ENCODE measurements at regions not wholly inside any gene's neighbourhood (a gene's known extent, or its start where the extent isn't known, plus 50 kb on each side); places are given as distances from the start of the nearest gene placed in this dataset.

GRCh38 chr4:156198511-156198910, 244.8 kb upstream of the CTSO start:
- Histone ChIP-seq H3K4me1 (ENCODE audit: insufficient read depth, low read length) (no peaks in the 10 kb centered on the region), H3K9me3 (ENCODE audit: insufficient read depth, low read depth, low read length) (no peaks in the 10 kb centered on the region), H3K27ac (ENCODE audit: low read length) (no peak overlapping the region), H3K36me3 (ENCODE audit: insufficient read depth, low read depth, low read length) (no peaks in the 10 kb centered on the region), H3K4me3 (ENCODE audit: low read length) (no peak overlapping the region), H3K27me3 (ENCODE audit: insufficient read depth, low read length) (no peaks in the 10 kb centered on the region), H3K9ac (ENCODE audit: low read depth, low read length) (no peak overlapping the region)

- Histone ChIP-seq H3K4me3 (ENCODE audit: low read length) (no peak overlapping the region), H3K4me1 (ENCODE audit: insufficient read depth, low read length) (no peaks in the 10 kb centered on the region), H3K27ac (ENCODE audit: low read length) (no peak overlapping the region), H3K9ac (ENCODE audit: low read depth, low read length) (no peak overlapping the region), H3K27me3 (ENCODE audit: insufficient read depth, low read length) (no peaks in the 10 kb centered on the region), H3K36me3 (ENCODE audit: insufficient read depth, low read depth, low read length) (no peaks in the 10 kb centered on the region), H3K9me3 (ENCODE audit: insufficient read depth, low read depth, low read length) (no peaks in the 10 kb centered on the region)
Measured at GRCh38 chr4:156197216-156197615, 243.6 kb upstream of the CTSO start.

- Histone ChIP-seq H3K36me3 (ENCODE audit: insufficient read depth, low read depth, low read length) (no peaks in the 10 kb centered on the region), H3K27ac (ENCODE audit: low read length) (no peak overlapping the region), H3K4me1 (ENCODE audit: insufficient read depth, low read length) (no peaks in the 10 kb centered on the region), H3K9me3 (ENCODE audit: insufficient read depth, low read depth, low read length) (no peaks in the 10 kb centered on the region), H3K9ac (ENCODE audit: low read depth, low read length) (no peak overlapping the region), H3K27me3 (ENCODE audit: insufficient read depth, low read length) (no peaks in the 10 kb centered on the region), H3K4me3 (ENCODE audit: low read length) (no peak overlapping the region)
Measured at GRCh38 chr4:156196722-156197121, 243.1 kb upstream of the CTSO start.

GRCh38 chr4:156195914-156196313, 242.2 kb upstream of the CTSO start:
- Histone ChIP-seq H3K36me3 (ENCODE audit: insufficient read depth, low read depth, low read length) (no peaks in the 10 kb centered on the region), H3K27me3 (ENCODE audit: insufficient read depth, low read length) (no peaks in the 10 kb centered on the region), H3K9ac (ENCODE audit: low read depth, low read length) (no peak overlapping the region), H3K27ac (ENCODE audit: low read length) (no peak overlapping the region), H3K9me3 (ENCODE audit: insufficient read depth, low read depth, low read length) (no peaks in the 10 kb centered on the region), H3K4me3 (ENCODE audit: low read length) (no peak overlapping the region), H3K4me1 (ENCODE audit: insufficient read depth, low read length) (no peaks in the 10 kb centered on the region)

GRCh38 chr4:156194896-156195295, 241.2 kb upstream of the CTSO start:
- H3K4me1 ChIP-seq (ENCODE audit: insufficient read depth, low read length) = no peaks in the 10 kb centered on the region

GRCh38 chr4:156193800-156194199, 240.1 kb upstream of the CTSO start:
- Histone ChIP-seq H3K4me1 (ENCODE audit: insufficient read depth, low read length) (no peaks in the 10 kb centered on the region), H3K27ac (ENCODE audit: low read length) (no peak overlapping the region)

More at GRCh38 chr4:156194896-156195295, 241.2 kb upstream of the CTSO start:
- no peaks in the 10 kb centered on the region for H3K27me3 ChIP-seq (ENCODE audit: insufficient read depth, low read length)
- no peaks in the 10 kb centered on the region for H3K9me3 ChIP-seq (ENCODE audit: insufficient read depth, low read depth, low read length)
- H3K4me3 ChIP-seq (ENCODE audit: low read length) = no peak overlapping the region
- no peaks in the 10 kb centered on the region for H3K36me3 ChIP-seq (ENCODE audit: insufficient read depth, low read depth, low read length)
- H3K9ac ChIP-seq (ENCODE audit: low read depth, low read length) = no peak overlapping the region
- no peak overlapping the region for H3K27ac ChIP-seq (ENCODE audit: low read length)

GRCh38 chr4:156193106-156193505, 239.4 kb upstream of the CTSO start:
- no peaks in the 10 kb centered on the region for H3K4me1 ChIP-seq (ENCODE audit: insufficient read depth, low read length)
- H3K27me3 ChIP-seq (ENCODE audit: insufficient read depth, low read length) = no peaks in the 10 kb centered on the region
- H3K36me3 ChIP-seq (ENCODE audit: insufficient read depth, low read depth, low read length) = no peaks in the 10 kb centered on the region
- no peak overlapping the region for H3K9ac ChIP-seq (ENCODE audit: low read depth, low read length)
- no peak overlapping the region for H3K4me3 ChIP-seq (ENCODE audit: low read length)
- H3K9me3 ChIP-seq (ENCODE audit: insufficient read depth, low read depth, low read length) = no peaks in the 10 kb centered on the region
- no peak overlapping the region for H3K27ac ChIP-seq (ENCODE audit: low read length)

More at GRCh38 chr4:156193800-156194199, 240.1 kb upstream of the CTSO start:
- no peaks in the 10 kb centered on the region for H3K9me3 ChIP-seq (ENCODE audit: insufficient read depth, low read depth, low read length)
- H3K9ac ChIP-seq (ENCODE audit: low read depth, low read length) = no peak overlapping the region
- no peak overlapping the region for H3K4me3 ChIP-seq (ENCODE audit: low read length)
- H3K27me3 ChIP-seq (ENCODE audit: insufficient read depth, low read length) = no peaks in the 10 kb centered on the region
- H3K36me3 ChIP-seq (ENCODE audit: insufficient read depth, low read depth, low read length) = no peaks in the 10 kb centered on the region

- H3K36me3 ChIP-seq (ENCODE audit: insufficient read depth, low read depth, low read length) = no peaks in the 10 kb centered on the region
- H3K9ac ChIP-seq (ENCODE audit: low read depth, low read length) = no peak overlapping the region
- no peak overlapping the region for H3K4me3 ChIP-seq (ENCODE audit: low read length)
- no peaks in the 10 kb centered on the region for H3K4me1 ChIP-seq (ENCODE audit: insufficient read depth, low read length)
- no peak overlapping the region for H3K27ac ChIP-seq (ENCODE audit: low read length)
- H3K27me3 ChIP-seq (ENCODE audit: insufficient read depth, low read length) = no peaks in the 10 kb centered on the region
- no peaks in the 10 kb centered on the region for H3K9me3 ChIP-seq (ENCODE audit: insufficient read depth, low read depth, low read length)
Measured at GRCh38 chr4:156192033-156192432, 238.4 kb upstream of the CTSO start.

DNA sequence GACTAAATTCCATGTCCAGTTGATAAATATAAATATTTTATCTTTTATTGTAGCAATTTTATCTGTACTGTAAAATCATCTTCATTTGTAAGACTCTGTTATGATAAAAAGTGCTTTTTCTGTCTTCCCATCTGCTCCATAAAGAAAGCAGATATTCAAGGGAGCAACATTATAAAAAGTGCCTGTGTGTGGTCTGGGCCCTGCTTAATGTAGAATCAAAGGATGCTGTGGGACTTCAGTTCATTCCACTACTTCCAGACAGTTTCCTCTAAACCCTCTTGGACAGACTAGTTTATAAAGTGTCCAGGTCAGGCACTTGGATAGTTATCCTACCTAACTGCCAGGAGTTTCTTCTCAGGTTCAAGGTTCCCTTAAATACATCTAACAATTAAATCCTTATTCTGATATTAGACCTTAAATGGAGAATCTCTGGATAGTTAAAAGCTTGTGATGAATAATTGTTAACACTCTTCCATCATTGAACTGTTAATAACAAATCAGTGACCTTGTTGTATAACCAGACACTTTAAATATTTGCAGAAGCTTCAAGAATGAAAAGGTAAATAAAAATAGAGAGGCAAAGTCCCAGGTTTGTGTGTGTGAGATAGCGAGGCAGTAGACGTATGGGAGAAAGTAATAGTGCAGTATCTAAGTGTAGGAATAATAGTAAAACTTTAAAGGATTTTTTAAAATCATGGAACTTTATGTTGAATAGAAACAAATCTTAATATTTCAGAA, 237.5 kb upstream of the CTSO start:
- H3K36me3 ChIP-seq (ENCODE audit: insufficient read depth, low read depth, low read length) = no peaks in the 10 kb centered on the region
- no peaks in the 10 kb centered on the region for H3K4me1 ChIP-seq (ENCODE audit: insufficient read depth, low read length)
- H3K9ac ChIP-seq (ENCODE audit: low read depth, low read length) = no peak overlapping the region
- no peaks in the 10 kb centered on the region for H3K27me3 ChIP-seq (ENCODE audit: insufficient read depth, low read length)
- no peak overlapping the region for H3K4me3 ChIP-seq (ENCODE audit: low read length)
- H3K9me3 ChIP-seq (ENCODE audit: insufficient read depth, low read depth, low read length) = no peaks in the 10 kb centered on the region
- no peak overlapping the region for H3K27ac ChIP-seq (ENCODE audit: low read length)

GRCh38 chr4:156190615-156191014, 236.9 kb upstream of the CTSO start:
- H3K9me3 ChIP-seq (ENCODE audit: insufficient read depth, low read depth, low read length) = no peaks in the 10 kb centered on the region
- H3K9ac ChIP-seq (ENCODE audit: low read depth, low read length) = no peak overlapping the region
- H3K4me3 ChIP-seq (ENCODE audit: low read length) = no peak overlapping the region
- H3K4me1 ChIP-seq (ENCODE audit: insufficient read depth, low read length) = no peaks in the 10 kb centered on the region
- no peaks in the 10 kb centered on the region for H3K27me3 ChIP-seq (ENCODE audit: insufficient read depth, low read length)
- H3K27ac ChIP-seq (ENCODE audit: low read length) = no peak overlapping the region
- H3K36me3 ChIP-seq (ENCODE audit: insufficient read depth, low read depth, low read length) = no peaks in the 10 kb centered on the region

DNA sequence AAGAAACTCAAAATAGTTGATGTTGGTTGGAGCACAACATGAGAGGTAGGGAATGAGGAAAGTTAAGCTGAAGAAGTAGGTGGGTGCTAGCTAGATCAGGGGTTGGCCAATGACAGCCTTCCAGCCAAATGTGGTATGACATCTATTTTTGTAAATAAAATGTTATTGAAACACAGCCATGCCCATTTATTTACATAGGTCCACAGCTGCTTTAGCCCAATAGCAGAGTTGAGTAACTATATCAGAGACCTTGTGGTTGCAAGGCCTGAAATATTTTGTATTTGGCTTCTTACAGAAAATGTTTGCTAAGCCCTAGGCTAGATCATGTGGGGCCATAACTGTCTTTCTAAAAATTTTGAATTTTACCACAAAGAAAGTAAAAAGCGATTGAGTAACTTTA, 234.9 kb upstream of the CTSO start:
- no peaks in the 10 kb centered on the region for H3K36me3 ChIP-seq (ENCODE audit: insufficient read depth, low read depth, low read length)
- no peak overlapping the region for H3K4me3 ChIP-seq (ENCODE audit: low read length)
- H3K9ac ChIP-seq (ENCODE audit: low read depth, low read length) = no peak overlapping the region
- H3K9me3 ChIP-seq (ENCODE audit: insufficient read depth, low read depth, low read length) = no peaks in the 10 kb centered on the region
- no peaks in the 10 kb centered on the region for H3K4me1 ChIP-seq (ENCODE audit: insufficient read depth, low read length)
- H3K27me3 ChIP-seq (ENCODE audit: insufficient read depth, low read length) = no peaks in the 10 kb centered on the region
- H3K27ac ChIP-seq (ENCODE audit: low read length) = no peak overlapping the region

DNA sequence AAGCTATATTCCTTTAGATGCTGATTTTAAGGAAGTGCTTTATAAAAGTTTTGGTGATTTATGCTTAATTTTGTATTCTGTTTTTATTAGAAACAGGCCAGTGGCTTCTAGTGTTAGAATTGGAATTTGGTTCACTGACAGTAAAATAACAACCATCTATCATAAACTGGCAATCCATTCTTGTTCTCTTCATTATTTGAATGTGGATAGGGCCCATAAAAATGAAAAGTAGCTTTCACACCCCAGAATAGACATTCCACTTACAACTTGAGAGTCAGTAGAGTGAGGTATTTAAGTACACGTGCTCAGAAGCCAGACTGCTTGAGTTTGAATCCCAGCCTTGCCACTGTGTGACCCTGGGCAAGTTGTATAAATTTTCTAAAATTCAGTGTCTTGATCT, 232.4 kb upstream of the CTSO start:
- no peak overlapping the region for H3K4me3 ChIP-seq (ENCODE audit: low read length)
- H3K27me3 ChIP-seq (ENCODE audit: insufficient read depth, low read length) = no peaks in the 10 kb centered on the region
- H3K36me3 ChIP-seq (ENCODE audit: insufficient read depth, low read depth, low read length) = no peaks in the 10 kb centered on the region
- H3K9me3 ChIP-seq (ENCODE audit: insufficient read depth, low read depth, low read length) = no peaks in the 10 kb centered on the region
- no peak overlapping the region for H3K9ac ChIP-seq (ENCODE audit: low read depth, low read length)
- no peaks in the 10 kb centered on the region for H3K4me1 ChIP-seq (ENCODE audit: insufficient read depth, low read length)
- no peak overlapping the region for H3K27ac ChIP-seq (ENCODE audit: low read length)
